ENCODE measurements at regions not wholly inside any gene's neighbourhood (a gene's known extent, or its start where the extent isn't known, plus 50 kb on each side); places are given as distances from the start of the nearest gene placed in this dataset.

GRCh38 chr2:603869-604268 is 73.3 kb downstream of the TMEM18 start:
- no peak overlapping the region for H2AFZ ChIP-seq (ENCODE audit: control insufficient read depth, low read depth, low read length)

More at GRCh38 chr2:603869-604268, 73.3 kb downstream of the TMEM18 start:
- no peak for TF ChIP-seq ZNF687 (IDR thresholded peaks at IDR 0.05)
- TF ChIP-seq HSF1 (IDR thresholded peaks at IDR 0.05; ENCODE audit: low read depth, low read length), result no peak
- no peak for TF ChIP-seq NFIC (IDR thresholded peaks at IDR 0.05; ENCODE audit: low read depth, low read length)
- TF ChIP-seq POU2F2 (IDR thresholded peaks at IDR 0.05; ENCODE audit: borderline replicate concordance, low read depth, low read length), result no peak
- no peak for TF ChIP-seq CEBPB (IDR thresholded peaks at IDR 0.05; ENCODE audit: borderline replicate concordance in 1 of 2, low read depth in 2 of 2, low read length in 2 of 2)
- TF ChIP-seq IKZF2 (IDR thresholded peaks at IDR 0.05), result no peak
- no peak for TF ChIP-seq IKZF1 (conservative IDR thresholded peaks at IDR 0.05)
- TF ChIP-seq TCF12 (IDR thresholded peaks at IDR 0.05; ENCODE audit: low read depth, low read length), result no peak
- TF ChIP-seq CREM (IDR thresholded peaks at IDR 0.05; ENCODE audit: low read depth), result no peak
- Histone ChIP-seq H3K36me3 (ENCODE audit: control insufficient read depth in 2 of 2, insufficient read depth in 2 of 2, low read length in 1 of 2) (no peaks in the 10 kb centered on the region), H3K4me1 (ENCODE audit: control insufficient read depth, insufficient read depth, low read length) (no peaks in the 10 kb centered on the region), H3K4me3 (no peak overlapping the region), H3K9me3 (replicated peaks; ENCODE audit: control insufficient read depth, insufficient read depth, low read length) (no peaks in the 10 kb centered on the region; the same call in 2 of the 3 replicates), H3K27me3 (replicated peaks in 1 of 2; ENCODE audit: control insufficient read depth in 2 of 2, insufficient read depth in 2 of 2, low read length in 1 of 2) (no peaks in the 10 kb centered on the region), H3K79me2 (ENCODE audit: control insufficient read depth, insufficient read depth, low read length) (no peaks in the 10 kb centered on the region), H3K9ac (ENCODE audit: control insufficient read depth, insufficient read depth, low read length) (no peak overlapping the region), H4K20me1 (ENCODE audit: control insufficient read depth, insufficient read depth) (no peaks in the 10 kb centered on the region), H3K4me2 (ENCODE audit: control insufficient read depth, insufficient read depth) (no peak overlapping the region), H3K27ac (ENCODE audit: control insufficient read depth, insufficient read depth) (no peak overlapping the region)
- intact Hi-C loops (cut with micrococcal nuclease; ENCODE audit: unreplicated experiment), result no loop called here
- POLR2A ChIA-PET, result no interaction called here
- CTCF ChIA-PET, result no interaction called here
- ATAC-seq, result no peak
- WGBS (ENCODE audit: insufficient coverage, insufficient replicate concordance, low lambda C conversion rate, missing lambda C conversion rate), result 58% methylated on average over 8 of the region's 8 CpGs
- no TSS peak for BruUV-seq (replicated peaks)
- SMC1A ChIA-PET (ENCODE audit: uncharacterized antibody, unreplicated experiment), result no interaction called here
- no peak for FAIRE-seq
- DNase-seq (ENCODE audit: low read depth, low spot score), result no peak
- RAD21 ChIA-PET (ENCODE audit: unreplicated experiment), result no interaction called here
- in situ Hi-C loops (cut with MboI), result no loop called here

Measured in GM12878 (cell line).